Right renal pelvis (tissue), 4 donors: ENCODE measurements at regions not wholly inside any gene's neighbourhood (a gene's known extent, or its start where the extent isn't known, plus 50 kb on each side); places are given as distances from the start of the nearest gene placed in this dataset.
"Not testable (repeated sequence)": the region's sequence is repeated elsewhere in the genome, so short reads cannot be mapped to it uniquely, and the experiment has no call there.

Experiments used
- DNase-seq, 4 donors: peaks; one replicate each; pipeline ENCODE4 v3.0.0-alpha.2; 2013; ENCODE audit warnings: low read depth in 4 of 4, low spot score in 3 of 4, missing footprints in 1 of 4

GRCh38 chr21:31819692-31820091, 53.1 kb upstream of the HUNK start:
- not testable (repeated sequence) for DNase-seq

- DNase-seq: not testable (repeated sequence)
Observed at GRCh38 chr21:31814356-31814755, 58.5 kb upstream of the HUNK start.

DNA sequence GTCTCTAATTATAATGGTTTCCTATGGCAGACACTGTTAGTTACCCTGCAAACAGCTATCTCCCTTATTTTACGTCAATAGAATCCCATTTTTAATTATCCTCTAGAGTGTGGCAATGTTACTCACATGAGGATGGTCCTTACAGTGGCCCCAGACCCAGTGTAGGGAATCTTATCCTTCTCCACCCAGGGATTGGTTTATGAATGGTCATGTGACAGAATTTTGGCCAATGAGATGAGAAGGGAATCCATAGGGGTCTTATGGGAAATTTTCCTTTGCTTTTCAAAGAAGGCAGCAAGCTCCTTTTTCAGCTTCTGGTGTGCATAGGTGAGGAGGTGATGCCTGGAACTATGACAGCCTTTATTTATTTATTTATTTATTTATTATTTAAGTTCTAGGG, 59.0 kb upstream of the HUNK start:
- DNase-seq: no peak

GRCh38 chr21:31804008-31804394, 68.8 kb upstream of the HUNK start:
- no peak for DNase-seq

DNA sequence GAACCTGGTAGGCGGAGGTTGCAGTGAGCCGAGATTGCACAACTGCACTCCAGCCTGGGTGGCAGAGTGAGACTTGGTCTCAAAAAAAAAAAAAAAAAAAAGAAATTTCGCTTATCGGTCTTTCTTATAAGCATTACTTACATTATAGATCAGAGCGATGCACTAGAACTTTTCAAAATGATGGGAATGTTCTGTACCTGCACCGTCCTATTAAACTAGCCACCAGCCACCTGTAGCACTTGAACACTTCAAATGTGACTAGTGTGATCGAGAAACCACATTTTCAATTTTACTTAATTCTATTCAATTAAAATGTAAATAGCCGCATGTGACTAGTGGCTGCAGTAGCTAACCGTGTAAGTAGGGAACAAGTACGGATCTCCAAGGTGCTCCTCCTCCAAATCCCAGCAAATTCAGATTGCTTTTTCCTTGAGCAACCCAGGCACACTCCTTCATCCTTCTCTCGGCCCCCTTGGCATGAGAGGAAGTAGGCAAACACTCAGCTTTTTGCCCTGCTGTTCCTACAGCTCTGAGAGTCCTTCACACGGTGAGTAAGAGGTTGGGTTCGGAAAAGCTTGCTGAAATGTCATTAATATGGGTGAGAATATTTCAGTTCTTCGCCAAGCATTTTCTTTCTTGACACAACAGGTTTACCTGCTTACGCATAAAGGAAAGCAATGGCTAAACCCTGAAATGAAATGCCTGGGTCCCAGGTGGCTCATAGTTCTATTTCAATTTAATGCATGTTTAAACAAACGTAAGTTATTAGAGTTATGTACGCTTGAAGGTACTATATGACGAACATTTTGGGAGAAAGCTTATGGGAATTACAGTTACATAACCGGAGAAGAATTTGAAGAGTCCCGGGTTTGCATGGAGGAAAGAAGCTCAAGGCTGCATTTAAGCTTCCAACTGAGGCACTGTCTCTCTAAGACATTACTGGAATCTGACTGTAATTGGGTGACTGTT, 69.5 kb upstream of the HUNK start:
- DNase-seq: no peak

DNA sequence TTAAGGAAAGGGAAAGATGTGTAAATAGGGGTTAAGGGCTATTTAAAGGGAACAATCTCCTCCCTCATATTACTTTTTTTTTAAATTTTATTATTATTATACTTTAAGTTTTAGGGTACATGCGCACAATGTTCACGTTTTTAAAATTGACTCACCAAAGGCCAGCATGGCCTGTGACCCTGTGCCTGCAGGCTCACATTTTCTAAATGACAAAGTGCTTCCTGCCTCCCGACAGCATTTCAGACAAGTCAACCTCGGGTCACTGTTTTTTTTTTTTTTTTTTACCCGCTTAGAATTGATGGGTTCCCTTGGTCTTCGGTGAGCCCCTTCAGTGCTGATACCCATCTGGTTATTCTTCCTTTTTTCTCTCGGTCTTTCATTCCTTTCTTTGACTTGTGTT, 70.4 kb upstream of the SCAF4 start:
- no peak for DNase-seq

DNA sequence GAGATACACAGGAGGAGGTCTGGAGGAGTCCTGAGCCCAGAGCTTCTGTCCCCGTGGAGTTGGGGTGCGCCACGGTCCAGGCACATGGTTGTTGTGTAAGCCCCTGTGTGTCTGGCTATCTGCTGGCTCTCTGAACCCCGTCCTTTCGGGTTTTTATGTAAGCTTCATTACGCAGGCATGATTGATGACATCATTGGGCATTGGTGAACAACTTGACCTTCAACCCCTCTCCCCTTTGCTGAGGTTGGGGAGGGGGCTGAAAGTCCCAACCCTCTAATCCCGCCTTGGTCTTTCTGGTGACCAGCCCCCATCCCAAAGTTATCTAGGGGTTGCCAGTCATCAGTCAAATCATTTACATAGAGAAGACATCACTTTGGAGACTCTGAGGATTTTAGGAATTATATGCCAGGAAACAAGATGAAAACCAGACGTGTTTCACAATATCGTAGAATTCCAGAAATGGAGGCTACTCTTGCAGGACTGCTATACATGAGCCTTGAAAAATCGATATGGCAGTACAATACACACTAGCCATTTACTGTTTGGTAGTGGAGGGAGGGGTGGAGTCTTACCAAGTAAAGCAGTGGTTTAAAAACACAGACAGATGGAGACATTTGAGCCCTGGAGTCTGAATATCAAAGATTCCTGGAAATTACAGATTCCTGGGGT, 69.8 kb upstream of the SCAF4 start:
- DNase-seq: no peak

- DNase-seq: no peak
Observed at GRCh38 chr21:31798842-31799704, 67.2 kb upstream of the SCAF4 start.

- DNase-seq: no peak
Observed at GRCh38 chr21:31795992-31796391, 64.1 kb upstream of the SCAF4 start.

DNA sequence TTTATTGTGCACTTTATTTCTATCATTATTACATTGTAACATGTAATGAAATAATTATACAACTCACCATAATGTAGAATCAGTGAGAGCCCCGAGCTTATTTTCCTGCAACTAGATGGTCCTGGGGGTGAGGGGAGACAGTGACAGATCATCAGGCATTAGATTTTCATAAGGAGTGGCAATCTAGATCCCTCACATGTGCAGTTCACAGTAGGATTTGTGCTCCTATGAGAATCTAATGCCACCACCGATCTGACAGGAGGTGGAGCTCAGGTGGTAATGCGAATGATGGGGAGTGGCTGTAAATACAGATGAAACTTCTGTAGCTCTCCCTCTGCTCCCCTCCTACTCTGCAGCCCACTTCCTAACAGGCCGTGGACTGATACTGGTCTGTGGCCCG, 58.5 kb upstream of the SCAF4 start:
- not testable (repeated sequence) for DNase-seq

GRCh38 chr21:31788581-31788980, 56.7 kb upstream of the SCAF4 start:
- DNase-seq: no peak

GRCh38 chr21:31787691-31788090, 55.8 kb upstream of the SCAF4 start:
- DNase-seq: not testable (repeated sequence)

- no peak for DNase-seq
Observed at GRCh38 chr21:31786164-31786920, 54.4 kb upstream of the SCAF4 start.

- peak; percentile 60 to 74 (median 68) for DNase-seq
Observed at GRCh38 chr21:31785237-31786163, 53.6 kb upstream of the SCAF4 start.

- DNase-seq: peak; percentile 16 to 39 (median 21)
Observed at GRCh38 chr21:31781737-31782136, 49.8 kb upstream of the SCAF4 start.
